CD14-positive monocyte (primary cell): ENCODE measurements at regions not wholly inside any gene's neighbourhood (a gene's known extent, or its start where the extent isn't known, plus 50 kb on each side); places are given as distances from the start of the nearest gene placed in this dataset.

ENCODE experiments used
- DNase-seq, 3 donors: peaks; one replicate each; pipeline ENCODE4 v3.0.0-alpha.2; 2011 to 2022
- H2AFZ ChIP-seq: 2 replicates; pipeline ENCODE4 v1.6.0; 2012; ENCODE audit warnings: mild to moderate bottlenecking, low read depth, low read length, inconsistent platforms; ENCODE audit not compliant: insufficient read depth, poor library complexity, severe bottlenecking
- H3K27ac ChIP-seq, 2 donors: 1 replicate in 1 of 2; 2 replicates in 1 of 2; pipeline ENCODE4 v1.5.1; 2012 to 2013; ENCODE audit warnings: low read length in 2 of 2, control low read depth in 1 of 2, inconsistent platforms in 1 of 2, low read depth in 1 of 2, mild to moderate bottlenecking in 1 of 2
- H3K27me3 ChIP-seq, 2 donors: one replicate each; pipeline versions ENCODE4 v1.6.0 to v1.6.1; 2011 to 2013; ENCODE audit warnings: low read length in 2 of 2; ENCODE audit not compliant: control insufficient read depth in 2 of 2, insufficient read depth in 2 of 2
- H3K36me3 ChIP-seq, 2 donors: replicated peaks in 1 of 2; 1 replicate in 1 of 2; 2 replicates in 1 of 2; pipeline versions ENCODE4 v1.5.1 to v1.6.1; 2012 to 2013; ENCODE audit warnings: low read length in 2 of 2, control low read depth in 1 of 2, inconsistent platforms in 1 of 2, mild to moderate bottlenecking in 1 of 2; ENCODE audit not compliant: insufficient read depth in 2 of 2, control insufficient read depth in 1 of 2
- H3K4me1 ChIP-seq, 2 donors: 1 replicate in 1 of 2; 2 replicates in 1 of 2; pipeline versions ENCODE4 v1.5.1 to v1.6.1; 2012 to 2013; ENCODE audit warnings: low read length in 2 of 2, control low read depth in 1 of 2, inconsistent platforms in 1 of 2, mild to moderate bottlenecking in 1 of 2, moderate library complexity in 1 of 2; ENCODE audit not compliant: insufficient read depth in 2 of 2, control insufficient read depth in 1 of 2
- H3K4me2 ChIP-seq: replicated peaks from 2 replicates; pipeline ENCODE3; 2012; ENCODE audit warnings: low read length, moderate library complexity, mild to moderate bottlenecking; ENCODE audit not compliant: poor library complexity, severe bottlenecking; ENCODE audit errors: extremely low read depth
- H3K4me3 ChIP-seq, 3 experiments: fragments of 200-600 bp in 1 of 3; sonication (generic) in 1 of 3; replicated peaks in 1 of 3; 1 replicate in 2 of 3; 2 replicates in 1 of 3; pipeline ENCODE4 v1.5.1; 2011 to 2013; ENCODE audit warnings: low read length in 3 of 3, mild to moderate bottlenecking in 3 of 3, control low read depth in 2 of 3, low read depth in 2 of 3, inconsistent platforms in 1 of 3, moderate library complexity in 1 of 3
- H3K79me2 ChIP-seq: 2 replicates; pipeline ENCODE4 v1.6.0; 2012; ENCODE audit warnings: mild to moderate bottlenecking, control low read depth, inconsistent platforms, low read length, moderate library complexity; ENCODE audit not compliant: insufficient read depth
- H3K9ac ChIP-seq: 2 replicates; pipeline ENCODE4 v1.6.0; 2017; ENCODE audit warnings: low read length, mild to moderate bottlenecking; ENCODE audit not compliant: insufficient read depth, poor library complexity, severe bottlenecking
- H3K9me3 ChIP-seq, 2 donors: replicated peaks in 1 of 2; 1 replicate in 1 of 2; 2 replicates in 1 of 2; pipeline versions ENCODE4 v1.5.1 to v1.6.1; 2012 to 2013; ENCODE audit warnings: low read length in 2 of 2, control low read depth in 1 of 2; ENCODE audit not compliant: control insufficient read depth in 1 of 2, insufficient read depth in 1 of 2
- H4K20me1 ChIP-seq: 2 replicates; pipeline ENCODE4 v1.6.0; 2012; ENCODE audit warnings: mild to moderate bottlenecking, low read length, control low read depth, moderate library complexity; ENCODE audit not compliant: insufficient read depth
- H3K27ac Mint-ChIP-seq, 7 donors: one replicate each; pipeline ENCODE4 v1.8.0; 2020; ENCODE audit warnings: mild to moderate bottlenecking in 7 of 7, mixed read lengths in 7 of 7, moderate library complexity in 6 of 7, inconsistent platforms in 2 of 7
- H3K27me3 Mint-ChIP-seq, 3 donors: one replicate each; pipeline ENCODE4 v1.8.0; 2021 to 2022; ENCODE audit warnings: low read depth in 3 of 3, mild to moderate bottlenecking in 3 of 3, mixed read lengths in 3 of 3, moderate library complexity in 3 of 3, inconsistent platforms in 1 of 3
- H3K36me3 Mint-ChIP-seq, 2 donors: one replicate each; pipeline ENCODE4 v1.8.0; 2020; ENCODE audit warnings: mixed read lengths in 2 of 2, inconsistent platforms in 1 of 2, mild to moderate bottlenecking in 1 of 2
- H3K4me1 Mint-ChIP-seq: one replicate; pipeline ENCODE4 v1.8.0; 2020; ENCODE audit warnings: mild to moderate bottlenecking, mixed read lengths
- H3K4me3 Mint-ChIP-seq, 2 donors: one replicate each; pipeline ENCODE4 v1.8.0; 2020; ENCODE audit warnings: mild to moderate bottlenecking in 2 of 2, mixed read lengths in 2 of 2, moderate library complexity in 1 of 2
- H3K9me3 Mint-ChIP-seq, 7 donors: one replicate each; pipeline ENCODE4 v1.8.0; 2020 to 2022; ENCODE audit warnings: mixed read lengths in 7 of 7, mild to moderate bottlenecking in 6 of 7, moderate library complexity in 6 of 7, inconsistent platforms in 2 of 7
- WGBS: methylation state at CpG from one replicate; pipeline ENCODE4 v1.1.5; 2013; ENCODE audit warnings: missing lambda C conversion rate; ENCODE audit not compliant: insufficient coverage; 5-methylcytosine and 5-hydroxymethylcytosine counted together
- intact Hi-C, 2 donors: fragments of 100-400 bp; cut with micrococcal nuclease; formaldehyde crosslinking; loops; one replicate each; pipeline versions ENCODE4 v1.15.0 to v1.15.1; 2023
- TF ChIP-seq, protein P1 (sequence below): fragments of 200-600 bp; IDR thresholded peaks from one replicate; pipeline ENCODE4 v1.8.0; 2022; ENCODE audit warnings: antibody characterized with exemption, mild to moderate bottlenecking

DNA sequence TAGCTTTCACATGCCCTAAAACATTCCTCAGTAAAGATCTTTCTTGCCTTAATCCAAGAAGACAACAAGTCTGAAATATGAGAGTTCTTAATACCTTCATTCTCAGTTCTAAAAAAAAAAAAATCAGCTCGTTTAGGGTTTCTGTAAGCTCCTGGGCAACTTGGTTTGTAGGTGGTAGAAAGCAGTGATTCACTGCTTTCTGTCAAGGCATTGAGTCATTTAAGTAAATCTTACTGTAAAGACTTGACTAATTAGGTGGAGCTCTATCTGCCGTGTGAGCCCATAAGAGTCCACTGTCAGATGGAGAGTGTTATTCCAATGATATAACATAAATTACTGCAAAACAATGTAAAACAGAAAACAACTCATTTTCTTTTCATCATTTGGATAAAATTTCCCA, 56.1 kb upstream of the MAST4 start:
- Histone ChIP-seq H3K4me1 (no peaks in the 10 kb centered on the region), H3K36me3 (no peaks in the 10 kb centered on the region), H3K27ac (no peak overlapping the region), H3K9me3 (no peaks in the 10 kb centered on the region), H3K4me2 (no peak overlapping the region), H2AFZ (no peak overlapping the region), H3K9ac (no peak overlapping the region), H4K20me1 (no peaks in the 10 kb centered on the region), H3K79me2 (no peaks in the 10 kb centered on the region), H3K27me3 (no peaks in the 10 kb centered on the region), H3K4me3 (no peak overlapping the region)
- Mint-ChIP-seq H3K27ac (no peak overlapping the region), H3K4me1 (no peaks in the 10 kb centered on the region), H3K36me3 (no peaks in the 10 kb centered on the region), H3K4me3 (no peak overlapping the region), H3K27me3 (peaks cover 0 to 4% (median 0%) of the 10 kb centered on the region in 3 donors), H3K9me3 (peaks cover 0 to 4% (median 0%) of the 10 kb centered on the region in 7 donors)
- no peak for DNase-seq
- intact Hi-C loops, result no loop called here
- TF ChIP-seq, protein P1, sequence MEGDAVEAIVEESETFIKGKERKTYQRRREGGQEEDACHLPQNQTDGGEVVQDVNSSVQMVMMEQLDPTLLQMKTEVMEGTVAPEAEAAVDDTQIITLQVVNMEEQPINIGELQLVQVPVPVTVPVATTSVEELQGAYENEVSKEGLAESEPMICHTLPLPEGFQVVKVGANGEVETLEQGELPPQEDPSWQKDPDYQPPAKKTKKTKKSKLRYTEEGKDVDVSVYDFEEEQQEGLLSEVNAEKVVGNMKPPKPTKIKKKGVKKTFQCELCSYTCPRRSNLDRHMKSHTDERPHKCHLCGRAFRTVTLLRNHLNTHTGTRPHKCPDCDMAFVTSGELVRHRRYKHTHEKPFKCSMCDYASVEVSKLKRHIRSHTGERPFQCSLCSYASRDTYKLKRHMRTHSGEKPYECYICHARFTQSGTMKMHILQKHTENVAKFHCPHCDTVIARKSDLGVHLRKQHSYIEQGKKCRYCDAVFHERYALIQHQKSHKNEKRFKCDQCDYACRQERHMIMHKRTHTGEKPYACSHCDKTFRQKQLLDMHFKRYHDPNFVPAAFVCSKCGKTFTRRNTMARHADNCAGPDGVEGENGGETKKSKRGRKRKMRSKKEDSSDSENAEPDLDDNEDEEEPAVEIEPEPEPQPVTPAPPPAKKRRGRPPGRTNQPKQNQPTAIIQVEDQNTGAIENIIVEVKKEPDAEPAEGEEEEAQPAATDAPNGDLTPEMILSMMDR, result no peak
- no CpG with 5 or more reads among the region's 2 CpGs for WGBS

GRCh38 chr5:66542711-66543110, 53.5 kb upstream of the MAST4 start:
- intact Hi-C loops, result no loop called here
- no peaks in the 10 kb centered on the region for H3K4me1 Mint-ChIP-seq
- H3K79me2 ChIP-seq, result no peaks in the 10 kb centered on the region
- peaks cover 0 to 4% (median 0%) of the 10 kb centered on the region in 3 donors for H3K27me3 Mint-ChIP-seq
- H3K36me3 Mint-ChIP-seq, result no peaks in the 10 kb centered on the region
- peaks cover 0 to 2% of the 10 kb centered on the region in 2 donors for H3K9me3 ChIP-seq
- H3K36me3 ChIP-seq, result no peaks in the 10 kb centered on the region
- H3K4me3 Mint-ChIP-seq, result no peak overlapping the region
- H3K27me3 ChIP-seq, result no peaks in the 10 kb centered on the region
- TF ChIP-seq, protein P1, result no peak
- no peaks in the 10 kb centered on the region for H3K4me1 ChIP-seq
- H4K20me1 ChIP-seq, result no peaks in the 10 kb centered on the region
- H3K27ac ChIP-seq, result no peak overlapping the region
- no peak overlapping the region for H3K27ac Mint-ChIP-seq
- H3K9ac ChIP-seq, result no peak overlapping the region
- no peak for DNase-seq
- H2AFZ ChIP-seq, result no peak overlapping the region
- H3K4me3 ChIP-seq, result no peak overlapping the region
- no peak overlapping the region for H3K4me2 ChIP-seq
- peaks cover 0 to 7% (median 2%) of the 10 kb centered on the region in 7 donors for H3K9me3 Mint-ChIP-seq
